Transverse colon (tissue), 4 donors: ENCODE measurements at regions not wholly inside any gene's neighbourhood (a gene's known extent, or its start where the extent isn't known, plus 50 kb on each side); places are given as distances from the start of the nearest gene placed in this dataset.

ENCODE experiments used
- DNase-seq: peaks from one replicate; pipeline ENCODE4 v3.0.0-alpha.2; 2019
- H3K27ac ChIP-seq, 4 donors: fragments of 200-600 bp; sonication (generic); 2 replicates each; pipeline ENCODE4 v1.5.1; 2016 to 2018; ENCODE audit warnings: inconsistent platforms in 4 of 4
- H3K27me3 ChIP-seq: fragments of 200-600 bp; sonication (generic); 2 replicates; pipeline ENCODE4 v1.5.1; 2017; ENCODE audit warnings: inconsistent platforms
- H3K36me3 ChIP-seq, 4 donors: fragments of 200-600 bp; sonication (generic); 2 replicates each; pipeline ENCODE4 v1.5.1; 2017 to 2019; ENCODE audit warnings: inconsistent platforms in 4 of 4
- H3K4me1 ChIP-seq, 4 donors: fragments of 200-600 bp; sonication (generic); 2 replicates each; pipeline ENCODE4 v1.5.1; 2017 to 2020; ENCODE audit warnings: inconsistent platforms in 4 of 4
- H3K4me3 ChIP-seq, 4 donors: fragments of 200-600 bp; sonication (generic); 1 replicate in 1 of 4; 2 replicates in 3 of 4; pipeline versions ENCODE4 v1.5.1 to v1.6.1; 2017 to 2019; ENCODE audit warnings: inconsistent platforms in 4 of 4
- H3K9me3 ChIP-seq, 2 donors: fragments of 200-600 bp; sonication (generic); 2 replicates each; pipeline ENCODE4 v1.5.1; 2017 to 2019; ENCODE audit warnings: inconsistent platforms in 2 of 2
- CTCF ChIP-seq, 5 experiments: fragments of 200-600 bp in 3 of 5; fragments of 450-650 bp in 2 of 5; sonication (generic) in 3 of 5; IDR thresholded peaks; 1 replicate in 2 of 5; 2 replicates in 3 of 5; pipeline ENCODE4 v1.5.1; 2016 to 2017; ENCODE audit warnings: antibody characterized with exemption in 5 of 5, inconsistent platforms in 3 of 5, mild to moderate bottlenecking in 2 of 5, moderate library complexity in 1 of 5
- EP300 ChIP-seq: sonication (generic); formaldehyde crosslinking; IDR thresholded peaks from one replicate; pipeline ENCODE4 v1.6.1; 2017; ENCODE audit warnings: antibody characterized with exemption, low read depth
- POLR2A ChIP-seq: fragments of 450-650 bp; IDR thresholded peaks from one replicate; pipeline ENCODE4 v1.6.1; 2016; ENCODE audit warnings: antibody characterized with exemption, mild to moderate bottlenecking, moderate library complexity
- POLR2AphosphoS5 ChIP-seq, 3 donors: sonication (generic); formaldehyde crosslinking; IDR thresholded peaks; one replicate each; pipeline ENCODE4 v1.6.1; 2016; ENCODE audit warnings: antibody characterized with exemption in 3 of 3
- WGBS, 2 donors: methylation state at CpG; one replicate each; pipeline ENCODE4 v1.1.5; 2018; ENCODE audit warnings: low coverage in 1 of 2; 5-methylcytosine and 5-hydroxymethylcytosine counted together
- in situ Hi-C, 4 donors: fragments of 200-750 bp; cut with MboI; loops; one replicate each; pipeline versions ENCODE4 v1.15.0 to v1.15.1; 2017; ENCODE audit warnings: low sequenced_read_pairs in 3 of 4, low pct_ligation_motif_present in 1 of 4, low pct_unique_long_range_greater_than_20kb in 1 of 4
- intact Hi-C: fragments of 100-400 bp; cut with DNase I; formaldehyde crosslinking; loops from one replicate; pipeline ENCODE4 v1.15.1; 2023; ENCODE audit warnings: low total_unique reads

- in situ Hi-C loops (no loop called here), intact Hi-C loops (no loop called here)
- Histone ChIP-seq H3K27ac (no peak overlapping the region), H3K4me1 (no peaks in the 10 kb centered on the region), H3K9me3 (no peaks in the 10 kb centered on the region), H3K36me3 (no peaks in the 10 kb centered on the region), H3K4me3 (no peak overlapping the region), H3K27me3 (no peaks in the 10 kb centered on the region)
- no peak for DNase-seq
- TF ChIP-seq POLR2A (no peak), POLR2AphosphoS5 (IDR thresholded peaks at IDR 0.05) (no peak), CTCF (IDR thresholded peaks at IDR 0.05) (no peak), EP300 (no peak)
- WGBS, 2 donors: 91 to 93% methylated on average over 4 of the region's 4 CpGs
Measured at GRCh38 chr3:40853474-40853873, 328.7 kb downstream of the ZNF621 start.

- intact Hi-C loops (no loop called here), in situ Hi-C loops (no loop called here)
- Histone ChIP-seq H3K36me3 (no peaks in the 10 kb centered on the region), H3K9me3 (no peaks in the 10 kb centered on the region), H3K4me3 (no peak overlapping the region), H3K4me1 (no peaks in the 10 kb centered on the region), H3K27ac (no peak overlapping the region), H3K27me3 (no peaks in the 10 kb centered on the region)
- TF ChIP-seq CTCF (IDR thresholded peaks at IDR 0.05): no peak
- no peak for TF ChIP-seq POLR2AphosphoS5 (IDR thresholded peaks at IDR 0.05)
- no peak for TF ChIP-seq POLR2A
- TF ChIP-seq EP300: no peak
- no peak for DNase-seq
- 94% methylated on average over 1 of the region's 1 CpG; no CpG with 5 or more reads in 1 of the 2 donors for WGBS, 2 donors
Measured at GRCh38 chr3:40855871-40856270, 331.1 kb downstream of the ZNF621 start.

GRCh38 chr3:40858364-40859115 lies 333.8 kb downstream of the ZNF621 start:
- no peaks in the 10 kb centered on the region for H3K36me3 ChIP-seq
- intact Hi-C loops (no loop called here), in situ Hi-C loops (no loop called here)
- WGBS, 2 donors: 78 to 84% methylated on average over 7 of the region's 7 CpGs
- no peaks in the 10 kb centered on the region for H3K9me3 ChIP-seq
- H3K27ac ChIP-seq: no peak overlapping the region
- H3K27me3 ChIP-seq: no peaks in the 10 kb centered on the region
- H3K4me1 ChIP-seq: no peaks in the 10 kb centered on the region
- TF ChIP-seq CTCF (IDR thresholded peaks at IDR 0.05): no peak
- TF ChIP-seq EP300: no peak
- TF ChIP-seq POLR2AphosphoS5 (IDR thresholded peaks at IDR 0.05): no peak
- no peak for TF ChIP-seq POLR2A
- H3K4me3 ChIP-seq: no peak overlapping the region
- no peak for DNase-seq

GRCh38 chr3:40862946-40863345 lies 336.4 kb upstream of the CTNNB1 start:
- no peaks in the 10 kb centered on the region for H3K36me3 ChIP-seq
- no peak for DNase-seq
- in situ Hi-C loops (no loop called here), intact Hi-C loops (no loop called here)
- H3K4me1 ChIP-seq: no peaks in the 10 kb centered on the region
- H3K9me3 ChIP-seq: no peaks in the 10 kb centered on the region
- no peaks in the 10 kb centered on the region for H3K27me3 ChIP-seq
- no peak for TF ChIP-seq EP300
- no peak for TF ChIP-seq POLR2AphosphoS5 (IDR thresholded peaks at IDR 0.05)
- no peak for TF ChIP-seq CTCF (IDR thresholded peaks at IDR 0.05)
- no peak for TF ChIP-seq POLR2A
- no peak overlapping the region for H3K4me3 ChIP-seq
- 81 to 85% methylated on average over 2 of the region's 2 CpGs for WGBS, 2 donors
- no peak overlapping the region for H3K27ac ChIP-seq
